Epithelial cell of prostate (primary cell): ENCODE measurements at regions not wholly inside any gene's neighbourhood (a gene's known extent, or its start where the extent isn't known, plus 50 kb on each side); places are given as distances from the start of the nearest gene placed in this dataset.
"Not testable (repeated sequence)": the region's sequence is repeated elsewhere in the genome, so short reads cannot be mapped to it uniquely, and the experiment has no call there.

ENCODE experiments used
- DNase-seq: peaks from one replicate; pipeline ENCODE4 v3.0.0-alpha.2; 2011; ENCODE audit warnings: low read depth, low spot score
- H3K27ac ChIP-seq: fragments of 450-650 bp; 2 replicates; pipeline ENCODE4 v1.5.1; 2017; ENCODE audit warnings: mild to moderate bottlenecking

DNA sequence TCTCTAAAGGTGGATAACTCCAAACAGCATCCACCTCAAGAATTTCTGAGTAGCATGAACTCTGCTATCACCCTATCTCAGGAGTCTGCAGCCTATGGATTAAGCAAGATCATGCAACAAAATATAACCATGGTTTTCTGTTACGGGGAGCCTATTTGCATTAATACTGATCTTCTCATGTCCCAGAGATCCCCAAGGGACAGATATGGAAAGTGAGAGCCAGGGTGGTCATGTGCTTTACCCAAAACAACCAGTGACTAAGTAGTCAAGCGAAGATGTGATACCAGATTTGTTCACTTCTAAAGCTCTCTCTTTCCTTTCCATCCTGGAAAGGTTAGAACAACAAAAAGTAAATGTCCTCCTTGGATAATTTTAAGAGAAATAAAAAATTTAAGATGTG is 125.1 kb downstream of the PRRX1 start:
- DNase-seq: no peak
- H3K27ac ChIP-seq: no peak overlapping the region

DNA sequence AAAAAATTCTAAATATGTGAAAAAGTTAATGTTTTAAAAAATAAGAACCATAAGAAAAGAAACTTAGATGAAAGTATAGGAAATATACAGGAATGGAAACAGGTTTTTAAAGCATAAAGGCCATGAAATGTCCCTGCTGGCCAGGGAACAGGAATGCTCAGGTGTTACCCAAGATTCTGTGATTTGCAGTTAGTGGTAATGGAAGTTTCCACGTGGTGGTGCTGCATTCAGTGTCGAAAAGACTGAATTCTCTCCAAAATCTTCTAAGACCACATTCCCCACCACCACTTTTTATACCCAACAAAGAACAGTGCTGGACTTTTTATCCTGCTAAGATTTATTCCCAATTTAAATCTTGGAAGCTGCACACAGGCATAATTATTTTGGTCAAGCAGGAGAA is 126.2 kb downstream of the PRRX1 start:
- no peak for DNase-seq

DNA sequence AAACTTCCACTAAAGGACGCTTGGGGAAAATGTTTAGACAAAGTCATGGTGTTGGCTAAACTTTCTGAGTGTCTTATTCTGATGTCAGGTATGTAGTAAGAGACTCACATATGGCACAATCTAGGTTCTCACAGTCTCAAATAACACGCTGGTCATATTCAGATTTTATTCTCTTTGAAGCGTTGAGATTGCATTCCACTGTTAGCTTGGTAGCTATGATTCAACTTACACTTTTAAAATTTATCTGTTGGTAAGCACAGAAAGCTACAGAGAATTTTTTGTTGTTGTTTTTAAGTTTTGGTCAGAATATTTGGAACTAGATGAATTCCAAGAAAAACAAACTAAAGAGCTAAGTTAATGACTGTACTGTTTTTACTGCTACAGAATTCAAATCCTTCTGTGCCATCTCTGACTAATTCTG is 126.7 kb downstream of the PRRX1 start:
- no peak overlapping the region for H3K27ac ChIP-seq
- DNase-seq: no peak

More for the DNA sequence above, 126.2 kb downstream of the PRRX1 start:
- no peak overlapping the region for H3K27ac ChIP-seq

DNA sequence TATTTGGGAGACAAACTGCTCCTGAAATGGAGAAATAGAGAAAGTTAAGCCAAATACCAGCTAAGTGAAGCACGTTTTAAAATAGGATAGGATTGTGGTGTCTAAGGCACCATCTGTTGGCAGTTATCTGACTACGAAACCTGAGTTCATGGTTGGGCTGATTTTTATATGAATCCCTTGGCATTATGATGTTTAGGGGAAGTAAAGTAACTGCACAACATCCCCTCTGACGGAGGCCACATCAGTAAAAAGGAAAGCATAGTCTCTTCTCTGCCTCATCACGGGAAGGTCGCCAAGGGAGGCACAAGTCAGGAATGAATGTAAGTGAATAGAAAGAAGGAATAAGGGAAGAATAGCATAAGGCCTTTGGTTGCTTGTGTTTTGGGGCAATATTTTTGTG is 128.0 kb downstream of the PRRX1 start:
- H3K27ac ChIP-seq: no peak overlapping the region
- no peak for DNase-seq

DNA sequence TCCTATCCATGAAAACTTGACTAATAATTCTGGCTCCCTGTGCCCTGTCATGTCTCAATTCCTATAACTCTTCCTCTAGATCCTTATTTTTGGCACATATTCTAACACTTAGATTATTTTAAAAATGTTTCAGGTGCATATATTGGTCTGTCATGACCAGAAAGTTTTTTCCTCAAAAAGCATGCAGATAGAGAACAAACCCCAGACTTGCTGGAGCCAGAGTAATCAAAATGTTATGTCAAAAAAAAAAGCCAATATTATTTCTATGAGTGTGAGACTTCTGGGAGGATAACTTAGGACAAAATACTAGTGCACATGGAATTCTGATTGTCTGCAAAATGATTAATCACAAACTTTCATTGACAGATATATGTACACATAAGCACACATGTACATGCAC is 135.1 kb upstream of the MROH9 start:
- no peak for DNase-seq
- no peak overlapping the region for H3K27ac ChIP-seq

GRCh38 chr1:170800812-170801211 is 134.5 kb upstream of the MROH9 start:
- H3K27ac ChIP-seq: no peak overlapping the region
- DNase-seq: no peak

DNA sequence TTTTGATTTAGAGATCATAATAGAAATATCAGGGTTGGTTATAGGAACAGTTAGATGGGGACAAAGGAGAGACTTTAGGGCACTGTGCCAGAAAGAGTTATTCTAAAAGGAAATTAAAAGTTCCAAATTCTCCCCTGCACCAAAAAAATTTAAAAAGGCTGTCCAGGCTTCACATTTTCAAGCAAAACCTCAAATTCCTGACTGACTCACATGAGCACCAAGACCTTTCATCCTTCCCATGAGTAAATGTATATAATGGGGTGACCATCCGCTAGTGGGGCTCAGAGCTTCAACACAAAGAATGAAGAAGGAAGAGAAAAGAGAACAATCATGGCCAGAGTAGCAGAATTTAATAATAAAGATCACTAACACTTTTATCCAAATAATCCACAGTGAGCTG is 131.6 kb upstream of the MROH9 start:
- no peak for DNase-seq

GRCh38 chr1:170804419-170804818 is 130.9 kb upstream of the MROH9 start:
- DNase-seq: no peak
- no peak overlapping the region for H3K27ac ChIP-seq

More for the DNA sequence above, 131.6 kb upstream of the MROH9 start:
- no peak overlapping the region for H3K27ac ChIP-seq

DNA sequence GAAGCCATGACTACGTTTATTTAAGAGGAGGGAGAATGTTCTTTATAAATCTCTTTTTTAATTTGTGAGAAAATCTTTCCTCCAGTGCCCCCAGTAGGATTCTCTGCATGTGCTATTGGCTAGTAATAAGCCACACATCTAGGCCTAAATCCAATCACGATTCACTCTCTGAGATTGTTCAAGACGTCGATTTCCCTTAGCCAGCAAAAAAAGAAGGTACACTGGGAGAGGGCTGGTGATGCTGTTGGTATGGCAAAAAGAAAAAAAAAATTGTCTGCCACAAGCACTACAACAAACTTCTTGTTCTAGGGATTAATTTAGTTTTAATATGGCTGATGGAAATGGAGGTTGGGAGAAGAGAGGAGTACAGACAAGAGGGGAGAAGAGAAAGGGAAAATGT is 130.5 kb upstream of the MROH9 start:
- no peak overlapping the region for H3K27ac ChIP-seq
- DNase-seq: no peak

- DNase-seq: no peak
- no peak overlapping the region for H3K27ac ChIP-seq
These were observed 128.4 kb upstream of the MROH9 start for GRCh38 chr1:170806961-170807360.

- no peak overlapping the region for H3K27ac ChIP-seq
- DNase-seq: peak; percentile 34
These were observed 127.9 kb upstream of the MROH9 start for GRCh38 chr1:170807432-170807831.

DNA sequence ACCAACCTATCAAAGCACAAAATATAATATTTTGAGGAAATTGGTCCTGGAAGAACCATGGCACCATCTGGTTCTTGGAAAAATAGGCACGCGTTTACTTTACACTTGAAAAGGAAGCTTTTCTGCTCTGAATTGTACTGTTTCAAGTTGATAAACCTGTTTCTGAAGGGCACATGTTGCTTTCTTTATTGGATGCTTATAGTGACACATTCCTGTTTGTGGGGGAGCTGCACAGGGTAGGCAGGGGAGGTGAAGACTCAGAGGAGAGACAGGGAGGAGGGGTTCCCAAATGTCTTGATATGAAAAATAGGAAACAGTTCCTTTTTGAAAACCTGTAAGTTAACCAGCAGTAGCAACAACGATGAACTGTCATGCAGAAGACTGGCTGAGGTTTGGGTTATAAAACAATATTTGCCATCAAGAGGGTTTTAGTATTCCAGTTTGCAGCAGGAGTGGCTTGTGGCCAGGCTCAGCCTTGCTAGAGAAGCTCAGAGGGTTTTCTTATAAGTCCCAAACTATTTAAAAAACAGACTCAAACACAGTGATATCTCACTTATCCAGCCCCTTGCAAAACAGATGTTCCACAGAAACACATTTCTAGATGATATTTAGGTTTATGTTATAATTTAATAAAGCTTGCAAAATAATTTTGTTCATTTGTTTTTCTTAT is 127.0 kb upstream of the MROH9 start:
- no peak for DNase-seq
- H3K27ac ChIP-seq: no peak overlapping the region

GRCh38 chr1:170811013-170811412 is 124.3 kb upstream of the MROH9 start:
- not testable (repeated sequence) for DNase-seq, H3K27ac ChIP-seq

DNA sequence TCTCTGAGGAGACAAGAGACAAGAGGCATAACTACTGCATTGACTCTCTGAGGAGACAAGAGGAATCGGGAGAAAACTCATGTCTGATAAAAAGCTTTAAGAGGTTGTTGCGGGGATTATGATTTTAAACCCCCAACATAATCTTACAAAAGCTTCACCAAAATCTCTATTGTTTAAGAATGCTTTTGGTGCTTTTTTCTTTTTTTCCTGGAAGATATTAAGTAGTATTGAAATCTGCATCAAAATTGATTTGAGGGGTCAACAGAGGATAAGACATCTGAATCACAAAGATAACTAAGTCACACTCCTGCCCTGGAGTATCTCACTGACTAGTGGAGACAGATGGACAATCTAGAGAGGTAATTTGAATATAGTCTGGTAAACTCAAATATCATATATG is 115.6 kb upstream of the MROH9 start:
- DNase-seq: no peak
- H3K27ac ChIP-seq: no peak overlapping the region

DNA sequence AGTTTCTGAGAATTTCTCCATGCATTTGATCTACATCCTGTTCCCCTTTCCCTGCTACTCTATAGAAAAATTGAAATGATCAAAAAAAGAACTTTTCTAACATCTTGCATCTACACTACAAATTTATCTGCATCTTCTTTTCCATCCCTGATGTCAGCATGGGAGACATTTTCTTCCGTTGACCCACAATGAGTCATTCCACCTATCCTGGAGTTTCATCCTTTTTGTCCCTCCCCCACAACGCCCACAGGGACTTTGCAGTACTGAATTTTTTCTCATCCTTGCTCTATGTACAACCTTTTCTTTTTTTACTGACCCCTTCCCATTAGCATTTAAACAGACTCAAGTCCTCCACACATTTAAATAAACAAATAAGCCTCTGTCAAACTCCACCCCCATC is 112.2 kb upstream of the MROH9 start:
- DNase-seq: no peak
- no peak overlapping the region for H3K27ac ChIP-seq

DNA sequence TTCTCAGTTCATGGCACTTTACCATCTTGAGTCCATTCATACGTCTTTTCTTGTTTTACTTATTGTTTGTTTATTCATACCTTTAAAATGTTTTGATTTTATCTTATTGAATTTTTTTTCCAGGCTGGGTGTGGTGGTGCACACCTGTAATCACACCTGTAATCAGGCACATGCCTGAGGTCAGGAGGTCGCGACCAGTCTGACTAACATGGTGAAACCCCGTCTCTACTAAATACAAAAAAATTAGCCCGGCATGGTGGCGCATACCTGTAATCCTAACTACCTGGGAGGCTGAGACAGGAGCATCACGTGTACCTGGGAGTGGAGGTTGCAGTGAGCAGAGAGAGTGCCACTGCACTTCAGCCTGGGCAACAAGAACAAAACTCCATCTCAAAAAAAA is 104.1 kb upstream of the MROH9 start:
- no peak for DNase-seq
- no peak overlapping the region for H3K27ac ChIP-seq

DNA sequence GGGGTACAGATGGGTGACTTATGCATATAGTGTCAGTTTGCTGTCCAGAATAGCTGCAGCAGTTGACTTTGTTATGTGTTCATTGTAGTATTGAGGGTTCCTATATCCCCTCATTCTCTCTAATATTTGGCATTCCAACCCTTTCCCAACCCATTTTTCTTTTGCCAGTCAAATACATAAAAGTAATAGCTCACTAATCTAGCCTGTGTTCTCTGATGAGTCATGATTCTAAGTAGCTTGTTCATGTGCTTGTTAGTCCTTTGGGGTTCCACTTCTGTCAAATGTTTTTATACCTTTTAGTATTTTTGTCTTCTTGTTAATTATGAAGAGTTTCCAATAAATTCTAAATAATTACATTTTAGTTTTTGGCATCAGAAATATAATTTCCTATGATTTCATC is 99.2 kb upstream of the MROH9 start:
- no peak overlapping the region for H3K27ac ChIP-seq
- no peak for DNase-seq

GRCh38 chr1:170840371-170840770 is 95.0 kb upstream of the MROH9 start:
- H3K27ac ChIP-seq: no peak overlapping the region
- no peak for DNase-seq

GRCh38 chr1:170853302-170853701 is 82.0 kb upstream of the MROH9 start:
- H3K27ac ChIP-seq: no peak overlapping the region
- DNase-seq: no peak

GRCh38 chr1:170853867-170854266 is 81.5 kb upstream of the MROH9 start:
- H3K27ac ChIP-seq: no peak overlapping the region
- no peak for DNase-seq

- H3K27ac ChIP-seq: no peak overlapping the region
- no peak for DNase-seq
These were observed 80.7 kb upstream of the MROH9 start for GRCh38 chr1:170854677-170855076.

GRCh38 chr1:170856455-170856854 is 78.9 kb upstream of the MROH9 start:
- no peak for DNase-seq

GRCh38 chr1:170857955-170858354 is 77.4 kb upstream of the MROH9 start:
- no peak overlapping the region for H3K27ac ChIP-seq
- DNase-seq: no peak

More at GRCh38 chr1:170856455-170856854, 78.9 kb upstream of the MROH9 start:
- no peak overlapping the region for H3K27ac ChIP-seq
